Hepatocyte (in vitro differentiated cells): ENCODE measurements at regions not wholly inside any gene's neighbourhood (a gene's known extent, or its start where the extent isn't known, plus 50 kb on each side); places are given as distances from the start of the nearest gene placed in this dataset.

Experiments used
- CTCF ChIP-seq: fragments of 200-600 bp; sonication (generic); IDR thresholded peaks from 2 replicates; pipeline ENCODE4 v1.5.1; 2016; ENCODE audit warnings: antibody characterized with exemption, mild to moderate bottlenecking; ENCODE audit not compliant: poor library complexity
- EZH2 ChIP-seq: fragments of 200-600 bp; sonication (generic); IDR thresholded peaks from 2 replicates; pipeline ENCODE4 v1.6.1; 2016; ENCODE audit warnings: antibody characterized with exemption, mild to moderate bottlenecking, borderline replicate concordance
- EZH2phosphoT487 ChIP-seq: fragments of 200-600 bp; sonication (generic); IDR thresholded peaks from one replicate; pipeline ENCODE4 v1.6.1; 2018; ENCODE audit warnings: antibody characterized with exemption, mild to moderate bottlenecking, low read depth, moderate library complexity; ENCODE audit not compliant: unreplicated experiment, severe bottlenecking

- TF ChIP-seq EZH2 (no peak), CTCF (no peak), EZH2phosphoT487 (no peak)
Observed at GRCh38 chr10:51012073-51012472, 62.2 kb upstream of the PRKG1 start.
